ENCODE measurements at regions not wholly inside any gene's neighbourhood (a gene's known extent, or its start where the extent isn't known, plus 50 kb on each side); places are given as distances from the start of the nearest gene placed in this dataset.

GRCh38 chr6:63517221-63517620 lies 55.1 kb upstream of the LOC128125822 start:
- Histone ChIP-seq H3K9me3 (ENCODE audit: low read length) (no peaks in the 10 kb centered on the region), H3K4me2 (ENCODE audit: low read length) (no peak overlapping the region), H3K4me1 (ENCODE audit: insufficient read depth, low read length, poor library complexity, severe bottlenecking) (peaks cover 25% of the 10 kb centered on the region), H3K4me3 (ENCODE audit: low read depth, low read length, poor library complexity, severe bottlenecking) (no peak overlapping the region), H3K36me3 (ENCODE audit: insufficient read depth, low read length) (no peaks in the 10 kb centered on the region), H3K27ac (ENCODE audit: low read depth, low read length, poor library complexity, severe bottlenecking) (no peak overlapping the region), H3K79me2 (ENCODE audit: insufficient read depth, low read depth, low read length) (no peaks in the 10 kb centered on the region), H4K20me1 (ENCODE audit: insufficient read depth, low read length) (no peaks in the 10 kb centered on the region), H3K9me2 (ENCODE audit: insufficient read depth, low read length) (no peaks in the 10 kb centered on the region), H2AFZ (ENCODE audit: low read length) (no peak overlapping the region)
- ChIA-PET CTCF (ENCODE audit: unreplicated experiment) (no interaction called here), POLR2A (interaction anchor here (0.5 to 1.2 kb wide), 4 partner anchors 8 to 252 kb away, joined by 4 to 5 read pairs (median 4); no protein-coding TSS in a partner anchor)
- no peak for TF ChIP-seq EZH2phosphoT487 (IDR thresholded peaks at IDR 0.05; ENCODE audit: borderline replicate concordance, low read depth, low read length)
- TF ChIP-seq CTCF (conservative IDR thresholded peaks at IDR 0.05; ENCODE audit: low read length): no peak
- no peak for DNase-seq (ENCODE audit: low spot score)
- intact Hi-C loops (cut with micrococcal nuclease; ENCODE audit: unreplicated experiment): no loop called here
- no TSS peak for BruUV-seq (replicated peaks)

- Histone ChIP-seq H3K79me2 (ENCODE audit: insufficient read depth, low read depth, low read length) (no peaks in the 10 kb centered on the region), H3K9me2 (ENCODE audit: insufficient read depth, low read length) (no peaks in the 10 kb centered on the region), H3K36me3 (ENCODE audit: insufficient read depth, low read length) (no peaks in the 10 kb centered on the region), H2AFZ (ENCODE audit: low read length) (0 out of 2 replicates have a peak overlapping the region, but pooled peaks have one; percentile 34), H3K27ac (ENCODE audit: low read depth, low read length, poor library complexity, severe bottlenecking) (no peak overlapping the region), H3K4me3 (ENCODE audit: low read depth, low read length, poor library complexity, severe bottlenecking) (no peak overlapping the region), H3K4me1 (ENCODE audit: insufficient read depth, low read length, poor library complexity, severe bottlenecking) (peaks cover 34% of the 10 kb centered on the region), H3K9me3 (ENCODE audit: low read length) (no peaks in the 10 kb centered on the region), H3K4me2 (ENCODE audit: low read length) (no peak overlapping the region), H4K20me1 (ENCODE audit: insufficient read depth, low read length) (no peaks in the 10 kb centered on the region)
- CTCF ChIA-PET (ENCODE audit: unreplicated experiment): no interaction called here
- intact Hi-C loops (cut with micrococcal nuclease; ENCODE audit: unreplicated experiment): no loop called here
- no TSS peak for BruUV-seq (replicated peaks)
- no peak for TF ChIP-seq EZH2phosphoT487 (IDR thresholded peaks at IDR 0.05; ENCODE audit: borderline replicate concordance, low read depth, low read length)
- no peak for TF ChIP-seq CTCF (conservative IDR thresholded peaks at IDR 0.05; ENCODE audit: low read length)
- DNase-seq (ENCODE audit: low spot score): no peak
- POLR2A ChIA-PET: interaction anchor here (0.7 to 1.1 kb wide), 3 partner anchors 43 to 162 kb away, joined by 3 to 4 read pairs (median 3); no protein-coding TSS in a partner anchor
Measured at GRCh38 chr6:63521475-63522210, 50.6 kb upstream of the LOC128125822 start.
